GM10248 (cell line): ENCODE measurements at regions not wholly inside any gene's neighbourhood (a gene's known extent, or its start where the extent isn't known, plus 50 kb on each side); places are given as distances from the start of the nearest gene placed in this dataset.

ENCODE experiments used
- CTCF ChIA-PET: fragments of 300-600 bp; sonication (Branson Sonifier 250); formaldehyde crosslinking; extraction: SDS; loops from one replicate; lab custom pipeline; 2021; ENCODE audit warnings: antibody characterized with exemption; lab: Yijun Ruan, JAX
- POLR2A ChIA-PET: fragments of 350-650 bp; sonication (Branson Sonifier 250); formaldehyde crosslinking; extraction: SDS; loops from one replicate; lab custom pipeline; 2020; ENCODE audit warnings: antibody characterized with exemption; lab: Yijun Ruan, JAX
- DNase-seq: peaks from one replicate; pipeline ENCODE4 v3.0.0; 2012; ENCODE audit errors: extremely low spot score
- TF ChIP-seq, protein P1 (sequence below): IDR thresholded peaks from 2 replicates; pipeline ENCODE4 v1.5.1; 2012; ENCODE audit warnings: mild to moderate bottlenecking, low read depth; ENCODE audit errors: extremely low read depth, missing control alignments, control extremely low read depth

DNA sequence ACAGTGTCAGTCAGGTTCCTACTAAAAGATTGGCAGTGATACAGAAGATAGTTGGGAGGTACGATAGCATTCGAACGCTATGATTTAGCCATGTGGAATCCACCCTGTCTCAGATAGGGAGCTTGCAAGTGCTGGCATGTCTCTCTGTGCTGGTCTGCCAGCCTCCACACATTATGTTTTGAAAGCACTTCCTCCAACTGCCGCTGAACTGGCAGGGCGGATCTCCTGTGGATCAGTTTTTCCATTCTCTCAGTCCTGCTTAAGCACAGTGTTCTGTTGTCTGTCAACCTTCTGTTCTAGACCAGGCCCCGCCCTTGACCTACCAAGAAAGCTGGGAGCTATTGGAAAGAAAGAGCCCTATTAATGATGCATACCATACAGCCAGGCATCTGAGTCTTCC, 65.5 kb upstream of the PALMD start:
- CTCF ChIA-PET = interaction anchor here (0.7 to 1.8 kb wide), 6 partner anchors 9 to 105 kb away, joined by 3 to 7 read pairs (median 3); no protein-coding TSS in a partner anchor

DNA sequence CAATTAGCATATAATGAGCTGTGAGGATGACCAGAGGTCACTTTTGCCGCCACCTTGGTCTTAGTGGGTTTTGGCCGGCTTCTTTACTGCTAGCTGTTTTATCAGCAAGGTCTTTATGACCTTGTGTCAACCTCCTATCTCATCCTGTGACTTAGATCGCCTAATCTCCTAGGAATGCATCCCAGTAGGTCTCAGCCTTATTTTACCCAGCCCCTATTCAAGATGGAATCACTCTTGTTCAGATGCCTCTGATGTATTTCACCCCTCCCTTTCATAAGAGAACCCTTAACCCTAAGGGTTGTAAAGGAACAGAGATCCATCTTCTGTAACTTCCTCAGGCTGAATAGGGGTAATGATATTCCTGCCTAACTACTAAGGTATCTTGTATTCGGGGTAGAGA, 58.9 kb upstream of the PALMD start:
- CTCF ChIA-PET = no interaction called here
- TF ChIP-seq, protein P1, sequence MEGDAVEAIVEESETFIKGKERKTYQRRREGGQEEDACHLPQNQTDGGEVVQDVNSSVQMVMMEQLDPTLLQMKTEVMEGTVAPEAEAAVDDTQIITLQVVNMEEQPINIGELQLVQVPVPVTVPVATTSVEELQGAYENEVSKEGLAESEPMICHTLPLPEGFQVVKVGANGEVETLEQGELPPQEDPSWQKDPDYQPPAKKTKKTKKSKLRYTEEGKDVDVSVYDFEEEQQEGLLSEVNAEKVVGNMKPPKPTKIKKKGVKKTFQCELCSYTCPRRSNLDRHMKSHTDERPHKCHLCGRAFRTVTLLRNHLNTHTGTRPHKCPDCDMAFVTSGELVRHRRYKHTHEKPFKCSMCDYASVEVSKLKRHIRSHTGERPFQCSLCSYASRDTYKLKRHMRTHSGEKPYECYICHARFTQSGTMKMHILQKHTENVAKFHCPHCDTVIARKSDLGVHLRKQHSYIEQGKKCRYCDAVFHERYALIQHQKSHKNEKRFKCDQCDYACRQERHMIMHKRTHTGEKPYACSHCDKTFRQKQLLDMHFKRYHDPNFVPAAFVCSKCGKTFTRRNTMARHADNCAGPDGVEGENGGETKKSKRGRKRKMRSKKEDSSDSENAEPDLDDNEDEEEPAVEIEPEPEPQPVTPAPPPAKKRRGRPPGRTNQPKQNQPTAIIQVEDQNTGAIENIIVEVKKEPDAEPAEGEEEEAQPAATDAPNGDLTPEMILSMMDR = no peak
- no peak for DNase-seq
- POLR2A ChIA-PET = no interaction called here

More for the DNA sequence above, 65.5 kb upstream of the PALMD start:
- DNase-seq = no peak
- POLR2A ChIA-PET = no interaction called here
- TF ChIP-seq, protein P1 = no peak

DNA sequence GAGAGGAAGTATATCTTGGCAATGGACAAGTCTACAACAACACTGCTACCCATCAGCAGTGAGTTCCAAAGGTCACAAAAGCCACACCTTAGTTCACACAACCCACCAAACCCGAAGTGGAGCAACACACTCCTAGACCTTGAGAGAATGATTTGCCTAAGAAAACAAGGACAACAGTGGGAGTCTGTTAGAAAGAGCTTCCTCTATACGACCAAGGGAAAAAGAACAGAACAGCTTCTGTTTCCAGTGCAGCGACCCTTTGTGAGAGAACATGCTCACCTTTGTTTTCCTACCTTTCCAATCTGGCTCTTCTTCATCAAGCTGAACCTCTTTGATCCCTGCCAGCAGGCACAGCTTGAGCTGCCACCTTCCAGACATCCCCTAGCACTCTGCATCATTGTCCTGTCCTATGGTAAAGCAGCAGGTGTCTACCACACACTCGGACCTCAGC, 56.7 kb upstream of the PALMD start:
- POLR2A ChIA-PET = no interaction called here
- CTCF ChIA-PET = interaction anchor here (0.7 kb wide), 1 partner anchor 9 kb away, joined by 3 read pairs; no protein-coding TSS in a partner anchor
- DNase-seq = no peak
- TF ChIP-seq, protein P1 = no peak

DNA sequence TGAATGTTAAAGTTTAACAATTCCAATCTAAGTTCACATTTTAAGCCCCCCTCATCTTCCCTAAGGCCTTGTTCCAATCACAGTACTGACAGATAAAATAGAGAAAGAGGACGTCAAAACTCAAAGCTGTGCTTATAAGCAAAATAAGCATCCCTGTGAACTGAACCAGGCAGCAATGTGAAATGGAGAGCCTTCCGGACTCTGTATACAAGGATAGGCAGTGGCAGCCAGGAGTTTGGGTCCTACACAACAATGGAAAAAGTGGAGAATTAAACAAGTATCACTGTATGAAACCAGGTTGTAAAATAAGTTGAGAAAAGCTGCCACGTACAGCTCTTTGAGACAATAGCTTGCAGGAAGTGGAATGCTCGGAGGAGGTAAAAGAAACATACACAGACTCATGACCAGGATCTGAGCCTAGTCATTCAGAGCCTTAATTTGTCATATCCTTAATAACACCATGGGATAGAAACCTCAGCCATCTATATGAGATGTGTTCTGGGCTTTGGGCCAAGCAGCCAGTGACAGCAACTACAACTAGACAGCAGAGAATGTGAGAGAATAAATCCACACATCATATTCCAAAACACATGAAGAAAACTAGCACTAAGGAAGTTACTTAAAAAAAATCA, 55.2 kb upstream of the PALMD start:
- TF ChIP-seq, protein P1 = no peak
- DNase-seq = no peak
- ChIA-PET CTCF (no interaction called here), POLR2A (no interaction called here)

DNA sequence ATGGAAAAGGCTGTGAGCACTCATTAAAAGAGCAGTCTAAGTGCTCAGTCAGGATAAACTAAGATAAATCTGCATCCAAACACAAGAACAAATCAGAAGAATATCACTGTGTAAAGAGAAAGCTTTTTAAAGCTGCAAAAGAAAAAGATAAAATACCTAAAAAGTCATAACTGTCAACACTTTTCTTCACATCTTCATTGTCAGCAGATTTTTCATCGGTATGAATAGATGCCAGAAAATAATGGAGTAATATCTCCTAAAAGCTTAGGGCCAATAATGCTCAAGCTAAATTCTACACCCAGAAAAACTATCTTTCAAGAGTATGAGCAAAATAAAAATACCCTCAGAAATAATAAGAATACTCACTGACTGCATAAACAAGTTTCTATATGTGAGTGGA, 54.0 kb upstream of the PALMD start:
- TF ChIP-seq, protein P1 = no peak
- no peak for DNase-seq
- ChIA-PET CTCF (no interaction called here), POLR2A (no interaction called here)

DNA sequence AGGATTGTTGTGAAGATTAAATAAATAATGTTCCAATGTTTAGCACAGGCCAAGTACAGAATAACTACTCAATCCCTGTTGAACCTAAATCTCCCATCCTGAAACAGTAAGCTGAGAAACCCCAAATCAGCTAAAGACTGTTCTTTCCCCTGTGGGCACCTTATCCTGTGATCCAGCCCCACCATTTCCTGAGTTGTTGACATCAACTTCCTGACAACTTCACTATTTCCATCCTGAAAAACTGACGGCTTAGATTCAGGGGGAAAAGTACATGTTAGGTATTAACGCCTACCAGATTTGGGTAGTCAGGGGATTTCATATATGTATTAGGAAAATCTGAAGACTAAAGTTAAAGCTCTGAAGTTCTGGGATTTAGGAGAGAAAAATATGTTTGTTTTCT, 51.7 kb upstream of the PALMD start:
- TF ChIP-seq, protein P1 = no peak
- POLR2A ChIA-PET = no interaction called here
- no peak for DNase-seq
- CTCF ChIA-PET = interaction anchor here (1.4 to 1.6 kb wide), 2 partner anchors 9 to 13 kb away, joined by 3 to 4 read pairs; no protein-coding TSS in a partner anchor
